GM23338 (cell line): ENCODE measurements at regions not wholly inside any gene's neighbourhood (a gene's known extent, or its start where the extent isn't known, plus 50 kb on each side); places are given as distances from the start of the nearest gene placed in this dataset.

Source experiments
- ATAC-seq: fragments of 200-7000 bp; cut with Tn5 transposase; 3 replicates; pipeline ENCODE4 v1.9.1; 2020
- DNase-seq: peaks from one replicate; pipeline ENCODE4 v3.0.0-alpha.2; 2015; ENCODE audit warnings: low spot score
- H2AFZ ChIP-seq: fragments of 200-600 bp; sonication (generic); 2 replicates; pipeline ENCODE4 v1.8.0; 2016; ENCODE audit warnings: antibody characterized with exemption, mild to moderate bottlenecking, moderate library complexity
- H3F3A ChIP-seq: fragments of 200-600 bp; sonication (generic); replicated peaks from 2 replicates; pipeline ENCODE4 v1.8.0; 2017; ENCODE audit warnings: antibody characterized with exemption, mixed run types, low read depth
- H3K27ac ChIP-seq: fragments of 200-600 bp; sonication (generic); 2 replicates; pipeline ENCODE4 v1.6.1; 2016; ENCODE audit warnings: low read depth
- H3K27me3 ChIP-seq: fragments of 200-600 bp; sonication (generic); 2 replicates; pipeline ENCODE4 v1.8.0; 2016; ENCODE audit warnings: mild to moderate bottlenecking, mixed run types, moderate library complexity; ENCODE audit not compliant: insufficient read depth
- H3K36me3 ChIP-seq: fragments of 200-600 bp; sonication (generic); 2 replicates; pipeline ENCODE4 v1.8.0; 2016; ENCODE audit warnings: mild to moderate bottlenecking; ENCODE audit not compliant: insufficient read depth
- H3K4me1 ChIP-seq: fragments of 200-600 bp; sonication (generic); 2 replicates; pipeline ENCODE4 v1.8.0; 2016; ENCODE audit warnings: mild to moderate bottlenecking, moderate library complexity; ENCODE audit not compliant: insufficient read depth
- H3K4me2 ChIP-seq: fragments of 200-600 bp; sonication (generic); 2 replicates; pipeline ENCODE4 v1.7.1; 2017; ENCODE audit warnings: mixed run types
- H3K4me3 ChIP-seq: fragments of 200-600 bp; sonication (generic); 2 replicates; pipeline ENCODE4 v1.6.1; 2016; ENCODE audit warnings: mixed run types
- H3K79me2 ChIP-seq: fragments of 200-600 bp; sonication (generic); replicated peaks from 2 replicates; pipeline ENCODE4 v1.8.0; 2017; ENCODE audit warnings: mild to moderate bottlenecking; ENCODE audit not compliant: insufficient read depth
- H3K9me2 ChIP-seq: fragments of 200-600 bp; sonication (generic); 2 replicates; pipeline ENCODE4 v1.8.0; 2017; ENCODE audit not compliant: insufficient read depth
- H4K20me1 ChIP-seq: fragments of 200-600 bp; sonication (generic); replicated peaks from 2 replicates; pipeline ENCODE4 v1.8.0; 2017; ENCODE audit warnings: mild to moderate bottlenecking; ENCODE audit not compliant: insufficient read depth
- H3K27ac Mint-ChIP-seq: 2 replicates; pipeline ENCODE4 v1.8.0; 2020; ENCODE audit warnings: inconsistent platforms, mild to moderate bottlenecking, moderate library complexity, mixed read lengths
- H3K27me3 Mint-ChIP-seq: 3 replicates; pipeline ENCODE4 v1.8.0; 2022; ENCODE audit warnings: low read depth, mild to moderate bottlenecking, moderate library complexity, mixed read lengths, inconsistent platforms; ENCODE audit not compliant: insufficient read depth, poor library complexity
- H3K36me3 Mint-ChIP-seq: 3 replicates; pipeline ENCODE4 v1.8.0; 2021; ENCODE audit warnings: low read depth, mild to moderate bottlenecking, inconsistent platforms, moderate library complexity, mixed read lengths
- H3K4me1 Mint-ChIP-seq: 3 replicates; pipeline ENCODE4 v1.8.0; 2020; ENCODE audit warnings: mild to moderate bottlenecking, inconsistent platforms, mixed read lengths
- H3K4me3 Mint-ChIP-seq: 3 replicates; pipeline ENCODE4 v1.8.0; 2021; ENCODE audit warnings: moderate library complexity, mild to moderate bottlenecking, inconsistent platforms, mixed read lengths
- H3K9me3 Mint-ChIP-seq: 3 replicates; pipeline ENCODE4 v1.8.0; 2020; ENCODE audit warnings: moderate library complexity, mild to moderate bottlenecking, inconsistent platforms, mixed read lengths
- ETS1 ChIP-seq: IDR thresholded peaks from 2 replicates; pipeline ENCODE4 v1.6.1; 2016; ENCODE audit warnings: antibody characterized with exemption
- EZH2 ChIP-seq: fragments of 200-600 bp; sonication (generic); IDR thresholded peaks from one replicate; pipeline ENCODE4 v1.8.0; 2017; ENCODE audit warnings: antibody characterized with exemption, mild to moderate bottlenecking, low read depth; ENCODE audit not compliant: unreplicated experiment
- EZH2phosphoT487 ChIP-seq: fragments of 200-600 bp; sonication (generic); IDR thresholded peaks from one replicate; pipeline ENCODE4 v1.8.1; 2018; ENCODE audit warnings: antibody characterized with exemption; ENCODE audit not compliant: unreplicated experiment
- NANOG ChIP-seq: IDR thresholded peaks from 2 replicates; pipeline ENCODE4 v1.6.1; 2016; ENCODE audit warnings: antibody characterized with exemption, borderline replicate concordance
- POLR2AphosphoS5 ChIP-seq: IDR thresholded peaks from 2 replicates; pipeline ENCODE4 v1.6.1; 2016; ENCODE audit warnings: antibody characterized with exemption, low read depth
- REST ChIP-seq: IDR thresholded peaks from one replicate; pipeline ENCODE4 v1.6.1; 2018; ENCODE audit warnings: antibody characterized with exemption; ENCODE audit not compliant: unreplicated experiment
- ZNF114 ChIP-seq: fragments of 250-450 bp; sonication (Bioruptor Pico); IDR thresholded peaks from 2 replicates; pipeline ENCODE4 v1.5.0; 2020; ENCODE audit warnings: mild to moderate bottlenecking, moderate library complexity
- ZNF331 ChIP-seq: fragments of 250-450 bp; sonication (Bioruptor Pico); IDR thresholded peaks from 2 replicates; pipeline ENCODE4 v1.5.0; 2020; ENCODE audit warnings: low read depth, mild to moderate bottlenecking, moderate library complexity

- TF ChIP-seq REST (no peak), ZNF114 (CRISPR knock-in tag) (no peak), EZH2phosphoT487 (no peak), EZH2 (no peak)
Measured at GRCh38 chr2:238594796-238595749, 168.3 kb downstream of the ASB1 start (continued).

GRCh38 chr2:238595750-238596570 lies 169.2 kb downstream of the ASB1 start:
- no peak overlapping the region for H3K4me3 ChIP-seq
- H3K27ac ChIP-seq = no peak overlapping the region
- H3K9me2 ChIP-seq = no peaks in the 10 kb centered on the region
- Mint-ChIP-seq H3K36me3 (no peaks in the 10 kb centered on the region; the same call in 2 of the 3 replicates), H3K4me1 (no peaks in the 10 kb centered on the region; the same call in 2 of the 3 replicates), H3K27me3 (peaks cover 5% of the 10 kb centered on the region), H3K4me3 (no peak overlapping the region), H3K9me3 (no peaks in the 10 kb centered on the region), H3K27ac (no peak overlapping the region)
- no peaks in the 10 kb centered on the region for H4K20me1 ChIP-seq
- H3K79me2 ChIP-seq = no peaks in the 10 kb centered on the region
- H3F3A ChIP-seq = no peaks in the 10 kb centered on the region
- DNase-seq (no peak), ATAC-seq (no peak)
- no peak overlapping the region for H2AFZ ChIP-seq
- no peaks in the 10 kb centered on the region for H3K27me3 ChIP-seq
- H3K36me3 ChIP-seq = no peaks in the 10 kb centered on the region
- no peaks in the 10 kb centered on the region for H3K4me1 ChIP-seq
- H3K4me2 ChIP-seq = no peak overlapping the region
- TF ChIP-seq POLR2AphosphoS5 (no peak), EZH2phosphoT487 (no peak), ZNF331 (CRISPR knock-in tag) (no peak), EZH2 (no peak), NANOG (no peak), ETS1 (no peak), REST (no peak)
